AG10803 (cell line): ENCODE measurements at regions not wholly inside any gene's neighbourhood (a gene's known extent, or its start where the extent isn't known, plus 50 kb on each side); places are given as distances from the start of the nearest gene placed in this dataset.
"Not testable (repeated sequence)": the region's sequence is repeated elsewhere in the genome, so short reads cannot be mapped to it uniquely, and the experiment has no call there.

ENCODE experiments used
- DNase-seq: peaks from one replicate; pipeline ENCODE4 v3.0.0; 2010; ENCODE audit warnings: low read depth
- H3K4me3 ChIP-seq: 2 replicates; pipeline ENCODE4 v1.5.1; 2011; ENCODE audit warnings: mild to moderate bottlenecking, low read length, control low read depth
- CTCF ChIP-seq: conservative IDR thresholded peaks from 2 replicates; pipeline ENCODE4 v1.5.1; 2011; ENCODE audit warnings: mild to moderate bottlenecking, low read length, control low read depth, inconsistent platforms

DNA sequence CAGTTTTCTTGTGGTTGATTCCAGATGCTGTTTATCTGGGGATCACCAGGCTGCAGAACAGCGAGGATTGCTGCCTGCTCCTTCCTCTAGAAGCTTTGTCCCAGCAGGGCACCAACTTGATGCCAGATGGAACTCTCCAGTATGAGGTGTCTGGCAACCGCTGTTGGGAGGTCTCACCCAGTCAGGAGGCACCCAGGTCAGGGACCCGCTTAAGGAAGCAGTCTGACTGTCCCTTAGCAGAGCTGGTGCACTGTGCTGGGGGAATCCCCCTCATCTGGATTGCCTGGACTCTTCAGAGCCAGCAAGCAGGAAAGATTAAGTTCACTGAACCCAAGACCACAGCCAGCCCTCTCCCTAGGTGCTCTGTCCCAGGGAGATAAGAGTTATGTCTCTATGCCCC, 1165.2 kb downstream of the FSCB start:
- no peak for DNase-seq

GRCh38 chr14:43338713-43339112, 1168.4 kb downstream of the FSCB start:
- DNase-seq: no peak
- TF ChIP-seq CTCF: no peak
- no peak overlapping the region for H3K4me3 ChIP-seq

More for the DNA sequence above, 1165.2 kb downstream of the FSCB start:
- no peak overlapping the region for H3K4me3 ChIP-seq
- no peak for TF ChIP-seq CTCF

- no peak for TF ChIP-seq CTCF
- no peak for DNase-seq
- H3K4me3 ChIP-seq: no peak overlapping the region
Observed at GRCh38 chr14:43336351-43336750, 1170.7 kb downstream of the FSCB start.

DNA sequence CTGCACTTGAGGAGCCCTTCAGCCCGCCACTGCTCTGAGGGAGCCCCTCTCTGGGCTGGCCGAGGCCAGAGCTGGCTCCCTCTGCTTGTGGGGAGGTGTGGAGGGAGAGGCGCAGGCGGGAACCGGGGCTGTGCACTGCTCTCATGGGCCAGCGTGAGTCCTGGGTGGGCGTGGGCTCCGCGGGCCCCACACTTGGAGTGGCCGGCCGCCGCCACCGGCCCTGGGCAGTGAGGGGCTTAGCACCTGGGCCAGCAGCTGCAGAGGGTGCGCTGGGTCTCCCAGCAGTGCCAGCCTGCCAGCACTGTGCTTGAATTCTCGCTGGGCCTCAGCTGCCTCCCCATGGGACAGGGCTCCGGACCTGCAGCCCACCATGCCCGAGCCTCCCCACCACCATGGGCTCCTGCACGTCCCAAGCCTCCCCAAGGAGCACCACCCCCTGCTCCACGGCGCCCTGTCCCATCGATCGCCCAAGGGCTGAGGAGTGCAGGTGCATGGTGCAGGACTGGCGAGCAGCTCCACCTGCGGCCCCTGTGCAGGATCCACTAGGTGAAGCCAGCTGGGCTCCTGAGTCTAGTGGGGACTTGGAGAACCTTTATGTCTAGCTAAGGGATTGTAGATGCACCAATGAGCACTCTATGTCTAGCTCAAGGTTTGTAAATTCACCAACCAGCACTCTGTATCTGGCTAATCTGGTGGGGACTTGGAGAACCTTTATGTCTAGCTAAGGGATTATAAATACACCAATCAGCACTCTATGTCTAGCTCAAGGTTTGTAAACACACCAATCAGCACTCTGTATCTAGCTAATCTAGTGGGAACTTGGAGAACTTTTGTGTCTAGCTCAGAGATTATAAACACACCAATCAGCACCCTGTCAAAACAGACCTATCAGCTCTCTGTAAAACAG, 1180.3 kb downstream of the FSCB start:
- DNase-seq, H3K4me3 ChIP-seq: not testable (repeated sequence)

- DNase-seq: no peak
- H3K4me3 ChIP-seq: no peak overlapping the region
- no peak for TF ChIP-seq CTCF
Observed at GRCh38 chr14:43316427-43316826, 1190.7 kb downstream of the FSCB start.

GRCh38 chr14:43313719-43314118, 1193.4 kb downstream of the FSCB start:
- no peak for TF ChIP-seq CTCF
- DNase-seq: no peak
- H3K4me3 ChIP-seq: no peak overlapping the region

- H3K4me3 ChIP-seq: no peak overlapping the region
- no peak for TF ChIP-seq CTCF
- no peak for DNase-seq
Observed at GRCh38 chr14:43308421-43309110, 1198.5 kb downstream of the FSCB start.
